Hepatocyte (in vitro differentiated cells): ENCODE measurements at regions not wholly inside any gene's neighbourhood (a gene's known extent, or its start where the extent isn't known, plus 50 kb on each side); places are given as distances from the start of the nearest gene placed in this dataset.

Experiments used
- DNase-seq: peaks from one replicate; pipeline ENCODE4 v3.0.0-alpha.2; 2016; ENCODE audit warnings: low spot score
- H2AFZ ChIP-seq: fragments of 200-600 bp; sonication (generic); 2 replicates; pipeline ENCODE4 v1.6.0; 2016; ENCODE audit warnings: antibody characterized with exemption, mild to moderate bottlenecking
- H3K27ac ChIP-seq: fragments of 200-600 bp; sonication (generic); 2 replicates; pipeline ENCODE4 v1.5.1; 2016; ENCODE audit warnings: mild to moderate bottlenecking
- H3K27me3 ChIP-seq: fragments of 200-600 bp; sonication (generic); 2 replicates; pipeline ENCODE4 v1.6.1; 2016
- H3K36me3 ChIP-seq: fragments of 200-600 bp; sonication (generic); replicated peaks from 2 replicates; pipeline ENCODE4 v1.5.1; 2016; ENCODE audit warnings: low read depth; ENCODE audit not compliant: insufficient read depth
- H3K4me1 ChIP-seq: fragments of 200-600 bp; sonication (generic); 2 replicates; pipeline ENCODE4 v1.5.1; 2016; ENCODE audit warnings: mild to moderate bottlenecking, moderate library complexity; ENCODE audit not compliant: insufficient read depth
- H3K4me2 ChIP-seq: fragments of 200-600 bp; sonication (generic); 2 replicates; pipeline ENCODE4 v1.6.0; 2016
- H3K4me3 ChIP-seq: fragments of 200-600 bp; sonication (generic); 2 replicates; pipeline ENCODE4 v1.5.1; 2016; ENCODE audit warnings: mild to moderate bottlenecking
- H3K79me2 ChIP-seq: fragments of 200-600 bp; sonication (generic); 2 replicates; pipeline ENCODE4 v1.6.0; 2017; ENCODE audit warnings: mild to moderate bottlenecking
- H3K9me2 ChIP-seq: fragments of 200-600 bp; sonication (generic); replicated peaks from 2 replicates; pipeline ENCODE4 v1.6.0; 2017; ENCODE audit warnings: mild to moderate bottlenecking; ENCODE audit not compliant: insufficient read depth
- H3K9me3 ChIP-seq: fragments of 200-600 bp; sonication (generic); 2 replicates; pipeline ENCODE4 v1.5.1; 2016; ENCODE audit warnings: low read depth, mild to moderate bottlenecking
- H4K20me1 ChIP-seq: fragments of 200-600 bp; sonication (generic); 2 replicates; pipeline ENCODE4 v1.6.0; 2016; ENCODE audit warnings: mild to moderate bottlenecking; ENCODE audit not compliant: insufficient read depth, poor library complexity, severe bottlenecking
- EZH2 ChIP-seq: fragments of 200-600 bp; sonication (generic); IDR thresholded peaks from 2 replicates; pipeline ENCODE4 v1.6.1; 2016; ENCODE audit warnings: antibody characterized with exemption, mild to moderate bottlenecking, borderline replicate concordance
- EZH2phosphoT487 ChIP-seq: fragments of 200-600 bp; sonication (generic); IDR thresholded peaks from one replicate; pipeline ENCODE4 v1.6.1; 2018; ENCODE audit warnings: antibody characterized with exemption, mild to moderate bottlenecking, low read depth, moderate library complexity; ENCODE audit not compliant: unreplicated experiment, severe bottlenecking
- WGBS: methylation state at CpG from one replicate; pipeline ENCODE4 v1.1.6; 2016; ENCODE audit warnings: low lambda C conversion rate; ENCODE audit errors: missing lambda C conversion rate; 5-methylcytosine and 5-hydroxymethylcytosine counted together
- TF ChIP-seq, protein P1 (sequence below): fragments of 200-600 bp; sonication (generic); IDR thresholded peaks from 2 replicates; pipeline ENCODE4 v1.5.1; 2016; ENCODE audit warnings: antibody characterized with exemption, mild to moderate bottlenecking; ENCODE audit not compliant: poor library complexity

DNA sequence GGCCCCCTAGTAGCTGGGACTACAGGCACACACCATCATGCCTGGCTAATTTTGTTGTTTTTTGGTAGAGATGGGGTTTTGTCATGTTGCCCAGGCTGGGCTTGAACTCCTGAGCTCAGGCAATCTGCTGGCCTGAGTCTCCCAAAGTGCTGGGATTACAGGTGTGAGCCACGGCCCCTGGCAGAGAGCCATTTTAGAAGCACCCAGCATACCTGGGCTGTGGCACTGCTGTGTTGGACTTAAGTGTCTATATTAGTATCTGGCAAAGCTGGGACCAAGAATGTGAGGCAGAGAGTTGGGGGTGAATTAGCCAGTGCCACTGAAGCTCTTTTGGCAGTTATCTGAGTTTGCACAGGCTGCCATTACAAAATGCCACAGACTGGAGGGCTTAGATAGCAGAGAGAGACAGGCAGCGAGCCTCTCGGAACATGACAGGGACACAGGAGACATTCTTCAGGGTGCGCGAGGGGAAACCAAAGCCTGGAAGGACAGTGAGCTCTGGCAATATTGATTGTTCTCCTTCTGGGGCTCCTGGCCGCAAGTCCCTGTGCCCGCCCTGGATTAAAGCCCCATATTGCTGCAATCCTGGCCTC, 87.7 kb upstream of the ALX4 start:
- Histone ChIP-seq H3K36me3 (no peaks in the 10 kb centered on the region), H3K4me3 (no peak overlapping the region), H3K79me2 (no peaks in the 10 kb centered on the region), H2AFZ (no peak overlapping the region), H3K9me3 (no peaks in the 10 kb centered on the region), H3K27ac (no peak overlapping the region), H3K4me1 (no peaks in the 10 kb centered on the region), H4K20me1 (no peaks in the 10 kb centered on the region), H3K4me2 (no peak overlapping the region), H3K27me3 (no peaks in the 10 kb centered on the region), H3K9me2 (no peaks in the 10 kb centered on the region)
- 91% methylated on average over 7 of the region's 7 CpGs for WGBS
- no peak for TF ChIP-seq EZH2
- TF ChIP-seq, protein P1, sequence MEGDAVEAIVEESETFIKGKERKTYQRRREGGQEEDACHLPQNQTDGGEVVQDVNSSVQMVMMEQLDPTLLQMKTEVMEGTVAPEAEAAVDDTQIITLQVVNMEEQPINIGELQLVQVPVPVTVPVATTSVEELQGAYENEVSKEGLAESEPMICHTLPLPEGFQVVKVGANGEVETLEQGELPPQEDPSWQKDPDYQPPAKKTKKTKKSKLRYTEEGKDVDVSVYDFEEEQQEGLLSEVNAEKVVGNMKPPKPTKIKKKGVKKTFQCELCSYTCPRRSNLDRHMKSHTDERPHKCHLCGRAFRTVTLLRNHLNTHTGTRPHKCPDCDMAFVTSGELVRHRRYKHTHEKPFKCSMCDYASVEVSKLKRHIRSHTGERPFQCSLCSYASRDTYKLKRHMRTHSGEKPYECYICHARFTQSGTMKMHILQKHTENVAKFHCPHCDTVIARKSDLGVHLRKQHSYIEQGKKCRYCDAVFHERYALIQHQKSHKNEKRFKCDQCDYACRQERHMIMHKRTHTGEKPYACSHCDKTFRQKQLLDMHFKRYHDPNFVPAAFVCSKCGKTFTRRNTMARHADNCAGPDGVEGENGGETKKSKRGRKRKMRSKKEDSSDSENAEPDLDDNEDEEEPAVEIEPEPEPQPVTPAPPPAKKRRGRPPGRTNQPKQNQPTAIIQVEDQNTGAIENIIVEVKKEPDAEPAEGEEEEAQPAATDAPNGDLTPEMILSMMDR = no peak
- no peak for TF ChIP-seq EZH2phosphoT487
- no peak for DNase-seq

DNA sequence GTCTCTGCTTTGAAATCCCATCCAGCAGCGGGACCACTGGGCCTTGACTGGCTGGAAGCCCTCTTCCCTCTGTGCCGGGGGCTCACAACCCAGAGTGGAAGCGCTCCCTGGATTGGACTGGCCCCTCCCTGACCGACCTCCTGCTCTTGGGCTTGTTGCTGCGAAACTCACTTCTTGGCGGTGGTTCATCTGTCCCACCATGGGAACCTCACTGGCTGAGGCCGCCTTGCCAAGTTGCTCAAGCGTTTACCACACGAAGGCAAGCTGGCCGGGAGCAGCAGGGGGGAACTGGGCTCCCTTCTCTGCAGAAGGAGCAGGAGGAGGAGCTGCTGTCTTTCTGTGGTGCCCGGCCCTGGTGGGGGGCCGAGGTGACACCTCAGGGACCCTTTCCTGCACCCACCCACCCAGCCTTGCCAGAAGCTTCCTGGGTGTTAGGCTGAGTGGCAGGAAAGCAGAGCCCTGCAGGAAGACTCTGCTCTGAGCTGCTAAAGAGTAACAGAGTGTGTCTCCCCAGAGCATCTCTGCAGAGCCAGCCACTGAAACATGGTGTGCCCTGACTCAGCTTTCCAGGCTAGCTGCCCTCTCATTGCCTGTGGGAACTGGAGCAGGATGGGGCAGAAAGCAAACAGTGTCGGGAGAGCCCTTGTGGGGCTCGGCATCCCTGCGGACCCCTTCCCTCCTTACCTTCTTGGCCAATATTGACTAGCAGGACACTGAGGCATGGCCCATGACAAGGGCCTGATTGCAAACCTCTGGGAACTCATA, 88.5 kb upstream of the ALX4 start:
- Histone ChIP-seq H3K79me2 (no peaks in the 10 kb centered on the region), H3K4me3 (no peak overlapping the region), H3K27ac (no peak overlapping the region), H3K4me1 (no peaks in the 10 kb centered on the region), H3K9me2 (no peaks in the 10 kb centered on the region), H2AFZ (no peak overlapping the region), H4K20me1 (no peaks in the 10 kb centered on the region), H3K9me3 (no peaks in the 10 kb centered on the region), H3K27me3 (no peaks in the 10 kb centered on the region), H3K4me2 (no peak overlapping the region), H3K36me3 (no peaks in the 10 kb centered on the region)
- no peak for DNase-seq
- no peak for TF ChIP-seq EZH2
- TF ChIP-seq EZH2phosphoT487 = no peak
- TF ChIP-seq, protein P1 = no peak
- 82% methylated on average over 15 of the region's 15 CpGs for WGBS

DNA sequence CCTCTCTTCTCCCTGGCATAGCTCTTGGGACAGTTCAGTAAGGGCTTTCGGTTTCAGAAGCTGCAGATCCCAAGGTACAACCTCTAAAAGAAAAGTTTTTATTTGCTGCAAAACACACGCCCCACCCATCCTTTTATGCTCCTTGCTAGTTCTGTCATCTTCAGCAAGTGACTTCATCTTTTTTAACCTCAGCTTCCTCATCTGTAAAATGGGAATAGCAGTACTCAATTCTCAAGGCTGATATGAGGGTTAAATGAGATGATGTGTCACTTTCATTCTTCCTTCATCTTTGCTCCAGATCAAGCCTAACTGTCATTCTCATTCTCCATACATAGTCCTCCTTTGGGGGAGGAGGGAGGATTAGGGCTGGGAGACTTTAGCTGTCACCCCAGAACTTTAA, 90.0 kb upstream of the ALX4 start:
- Histone ChIP-seq H3K4me3 (no peak overlapping the region), H3K9me2 (no peaks in the 10 kb centered on the region), H2AFZ (no peak overlapping the region), H3K9me3 (no peaks in the 10 kb centered on the region), H3K4me2 (no peak overlapping the region), H3K27ac (no peak overlapping the region), H3K4me1 (no peaks in the 10 kb centered on the region), H3K36me3 (no peaks in the 10 kb centered on the region), H3K27me3 (peaks cover 4% of the 10 kb centered on the region), H3K79me2 (no peaks in the 10 kb centered on the region), H4K20me1 (no peaks in the 10 kb centered on the region)
- DNase-seq = no peak
- TF ChIP-seq EZH2 = no peak
- TF ChIP-seq, protein P1 = no peak
- no peak for TF ChIP-seq EZH2phosphoT487
- WGBS = 53% methylated on average over 2 of the region's 2 CpGs
